A673 (cell line): ENCODE measurements at regions not wholly inside any gene's neighbourhood (a gene's known extent, or its start where the extent isn't known, plus 50 kb on each side); places are given as distances from the start of the nearest gene placed in this dataset.

Experiments
- BruUV-seq: library from RNA; stranded (reverse); fragments of 400-500 nt; replicated peaks from 2 replicates; lab custom pipeline; 2021; lab: Mats Ljungman, UMichigan
- CTCF ChIA-PET: fragments of 300-600 bp; sonication (Branson Sonifier 250); formaldehyde crosslinking; loops from one replicate; lab custom pipeline; 2022; ENCODE audit warnings: antibody characterized with exemption; lab: Charles Lee
- POLR2A ChIA-PET: fragments of 300-600 bp; sonication (Branson Sonifier 250); formaldehyde crosslinking; loops from one replicate; lab custom pipeline; 2022; ENCODE audit warnings: antibody characterized with exemption; ENCODE audit not compliant: low non-redundant PET; lab: Charles Lee
- DNase-seq: peaks from one replicate; pipeline ENCODE4 v3.0.0-alpha.2; 2015; ENCODE audit warnings: low spot score
- H3K27ac ChIP-seq: fragments of 200-600 bp; sonication (generic); 2 replicates; pipeline ENCODE4 v1.5.1; 2016; ENCODE audit warnings: mixed run types, low read depth, mild to moderate bottlenecking, mixed read lengths, antibody characterized with exemption, low read length; ENCODE audit not compliant: poor library complexity, severe bottlenecking
- H3K27me3 ChIP-seq: fragments of 200-600 bp; sonication (generic); replicated peaks from 2 replicates; pipeline ENCODE4 v1.6.1; 2017; ENCODE audit warnings: mixed run types, low read depth, mild to moderate bottlenecking, mixed read lengths, antibody characterized with exemption, low read length; ENCODE audit not compliant: insufficient read depth, poor library complexity
- H3K36me3 ChIP-seq: fragments of 200-600 bp; sonication (generic); 2 replicates; pipeline ENCODE4 v1.6.1; 2016; ENCODE audit warnings: mixed run types, mild to moderate bottlenecking, mixed read lengths, antibody characterized with exemption, low read length; ENCODE audit not compliant: insufficient read depth, poor library complexity, severe bottlenecking
- H3K4me1 ChIP-seq: fragments of 200-600 bp; sonication (generic); 2 replicates; pipeline ENCODE4 v1.6.1; 2017; ENCODE audit warnings: mixed run types, mild to moderate bottlenecking, mixed read lengths, antibody characterized with exemption, low read length; ENCODE audit not compliant: insufficient read depth, poor library complexity, severe bottlenecking
- H3K4me3 ChIP-seq: fragments of 200-600 bp; sonication (generic); 2 replicates; pipeline ENCODE4 v1.5.1; 2016; ENCODE audit warnings: low read depth, mixed run types, mild to moderate bottlenecking, mixed read lengths, low read length; ENCODE audit not compliant: poor library complexity, severe bottlenecking
- H3K9me3 ChIP-seq: fragments of 200-600 bp; sonication (generic); 2 replicates; pipeline ENCODE4 v1.6.1; 2016; ENCODE audit warnings: mixed run types, low read depth, mild to moderate bottlenecking, mixed read lengths, antibody characterized with exemption, low read length; ENCODE audit not compliant: poor library complexity, severe bottlenecking
- CTCF ChIP-seq: fragments of 300-800, 200-600 bp; sonication (generic); conservative IDR thresholded peaks from 2 replicates; pipeline ENCODE4 v1.5.1; 2017; ENCODE audit warnings: low read depth, mild to moderate bottlenecking, antibody characterized with exemption, low read length, moderate library complexity, mixed read lengths
- EZH2 ChIP-seq: fragments of 200-600 bp; sonication (generic); IDR thresholded peaks from 2 replicates; pipeline ENCODE4 v1.6.1; 2017; ENCODE audit warnings: borderline replicate concordance, low read depth, mild to moderate bottlenecking, mixed read lengths, antibody characterized with exemption, low read length; ENCODE audit not compliant: poor library complexity, severe bottlenecking
- intact Hi-C: fragments of 100-400 bp; cut with micrococcal nuclease; formaldehyde crosslinking; loops from one replicate; pipeline ENCODE4 v1.10.0; 2022; ENCODE audit not compliant: unreplicated experiment

GRCh38 chr3:159030886-159031679 is 229.2 kb downstream of the MFSD1 start:
- Histone ChIP-seq H3K4me3 (no peak overlapping the region), H3K9me3 (no peaks in the 10 kb centered on the region), H3K27ac (no peak overlapping the region), H3K27me3 (no peaks in the 10 kb centered on the region), H3K36me3 (no peaks in the 10 kb centered on the region), H3K4me1 (no peaks in the 10 kb centered on the region)
- CTCF ChIA-PET, result no interaction called here
- POLR2A ChIA-PET, result no interaction called here
- DNase-seq, result no peak
- intact Hi-C loops, result no loop called here
- BruUV-seq, result no TSS peak
- TF ChIP-seq EZH2 (no peak), CTCF (no peak)

GRCh38 chr3:159032311-159032710 is 230.5 kb downstream of the MFSD1 start:
- Histone ChIP-seq H3K27me3 (no peaks in the 10 kb centered on the region), H3K27ac (no peak overlapping the region), H3K9me3 (no peaks in the 10 kb centered on the region), H3K4me3 (no peak overlapping the region), H3K36me3 (no peaks in the 10 kb centered on the region), H3K4me1 (no peaks in the 10 kb centered on the region)
- POLR2A ChIA-PET, result no interaction called here
- intact Hi-C loops, result no loop called here
- no peak for DNase-seq
- no peak for TF ChIP-seq CTCF
- no peak for TF ChIP-seq EZH2
- CTCF ChIA-PET, result no interaction called here
- BruUV-seq, result no TSS peak

DNA sequence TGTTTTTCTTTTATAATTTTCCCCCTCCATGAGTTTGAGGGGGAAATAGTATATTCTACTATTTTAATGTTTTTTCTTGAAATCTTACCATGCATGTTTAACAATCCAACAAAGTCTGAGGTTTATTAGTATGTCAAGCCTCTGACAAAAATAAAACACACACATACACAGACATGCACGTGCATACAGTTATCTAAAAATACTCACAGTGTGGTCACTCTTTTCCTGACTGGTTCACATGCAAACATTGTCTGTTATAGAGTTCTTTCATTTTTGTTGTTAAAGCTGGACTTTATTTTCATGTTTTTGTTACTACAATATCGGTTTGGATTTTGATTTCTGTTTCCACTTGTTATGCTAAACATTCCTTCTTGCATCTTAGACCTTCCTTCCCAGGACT is 236.6 kb downstream of the MFSD1 start:
- no peaks in the 10 kb centered on the region for H3K9me3 ChIP-seq
- no peak for DNase-seq
- peaks cover 4% of the 10 kb centered on the region for H3K27me3 ChIP-seq
- no peaks in the 10 kb centered on the region for H3K4me1 ChIP-seq
- BruUV-seq, result no TSS peak
- H3K36me3 ChIP-seq, result no peaks in the 10 kb centered on the region
- intact Hi-C loops, result no loop called here
- no peak overlapping the region for H3K27ac ChIP-seq
- ChIA-PET CTCF (no interaction called here), POLR2A (no interaction called here)
- TF ChIP-seq EZH2 (no peak), CTCF (no peak)
- H3K4me3 ChIP-seq, result no peak overlapping the region
